Trophoblast cell (in vitro differentiated cells and primary cell): ENCODE measurements at regions not wholly inside any gene's neighbourhood (a gene's known extent, or its start where the extent isn't known, plus 50 kb on each side); places are given as distances from the start of the nearest gene placed in this dataset.

Experiments used
- DNase-seq, 2 donors: peaks; one replicate each; pipeline ENCODE4 v3.0.0-alpha.2; 2016
- H2AFZ ChIP-seq: 2 replicates; pipeline ENCODE4 v1.6.1; 2013; ENCODE audit warnings: low read length, moderate library complexity, mild to moderate bottlenecking; ENCODE audit not compliant: insufficient read depth, poor library complexity
- H2AK5ac ChIP-seq: 2 replicates; pipeline ENCODE4 v1.6.1; 2013; ENCODE audit warnings: mild to moderate bottlenecking, low read length
- H2BK120ac ChIP-seq: 2 replicates; pipeline ENCODE4 v1.6.1; 2013; ENCODE audit warnings: low read length, mild to moderate bottlenecking, moderate library complexity; ENCODE audit not compliant: insufficient read depth, poor library complexity
- H2BK12ac ChIP-seq: 2 replicates; pipeline ENCODE4 v1.6.1; 2013; ENCODE audit warnings: mild to moderate bottlenecking, low read length, moderate library complexity
- H2BK5ac ChIP-seq: 2 replicates; pipeline ENCODE4 v1.6.1; 2013; ENCODE audit warnings: low read length, low read depth, moderate library complexity, mild to moderate bottlenecking; ENCODE audit not compliant: poor library complexity
- H3K14ac ChIP-seq: 2 replicates; pipeline ENCODE4 v1.6.1; 2013; ENCODE audit warnings: mild to moderate bottlenecking, low read length
- H3K18ac ChIP-seq: 2 replicates; pipeline ENCODE4 v1.6.1; 2013; ENCODE audit warnings: mild to moderate bottlenecking, low read length
- H3K23ac ChIP-seq: 2 replicates; pipeline ENCODE4 v1.6.1; 2013; ENCODE audit warnings: low read length
- H3K27ac ChIP-seq: 2 replicates; pipeline ENCODE4 v1.5.1; 2013; ENCODE audit warnings: low read depth, mild to moderate bottlenecking, inconsistent platforms, low read length, moderate library complexity
- H3K27me3 ChIP-seq: 2 replicates; pipeline ENCODE4 v1.6.1; 2013; ENCODE audit warnings: inconsistent platforms, mild to moderate bottlenecking, low read length, moderate library complexity; ENCODE audit not compliant: insufficient read depth
- H3K36me3 ChIP-seq, 2 experiments: 1 replicate in 1 of 2; 2 replicates in 1 of 2; pipeline ENCODE4 v1.6.1; 2013; ENCODE audit warnings: low read length in 2 of 2, mild to moderate bottlenecking in 2 of 2, moderate library complexity in 1 of 2; ENCODE audit not compliant: insufficient read depth in 2 of 2, control insufficient read depth in 1 of 2
- H3K4ac ChIP-seq: 2 replicates; pipeline ENCODE4 v1.6.1; 2013; ENCODE audit warnings: low read depth, mild to moderate bottlenecking, low read length, moderate library complexity
- H3K4me1 ChIP-seq, 2 experiments: 1 replicate in 1 of 2; 2 replicates in 1 of 2; pipeline ENCODE4 v1.6.1; 2013; ENCODE audit warnings: low read length in 2 of 2, mild to moderate bottlenecking in 2 of 2, moderate library complexity in 1 of 2; ENCODE audit not compliant: insufficient read depth in 2 of 2, control insufficient read depth in 1 of 2
- H3K4me2 ChIP-seq: 2 replicates; pipeline ENCODE4 v1.6.1; 2013; ENCODE audit warnings: inconsistent platforms, mild to moderate bottlenecking, low read length, moderate library complexity
- H3K4me3 ChIP-seq: 2 replicates; pipeline ENCODE4 v1.5.1; 2013; ENCODE audit warnings: mild to moderate bottlenecking, low read depth, low read length, inconsistent platforms
- H3K79me1 ChIP-seq: one replicate; pipeline ENCODE4 v1.6.1; 2013; ENCODE audit warnings: low read length
- H3K79me2 ChIP-seq: 2 replicates; pipeline ENCODE4 v1.6.1; 2013; ENCODE audit warnings: low read length, mild to moderate bottlenecking; ENCODE audit not compliant: control insufficient read depth, insufficient read depth, poor library complexity
- H3K9ac ChIP-seq: 2 replicates; pipeline ENCODE4 v1.6.1; 2013; ENCODE audit warnings: mild to moderate bottlenecking, low read length
- H3K9me3 ChIP-seq: 2 replicates; pipeline ENCODE4 v1.6.1; 2013; ENCODE audit warnings: low read depth, mild to moderate bottlenecking, control low read depth, inconsistent platforms, low read length; ENCODE audit not compliant: insufficient read depth
- H4K12ac ChIP-seq: 2 replicates; pipeline ENCODE4 v1.6.1; 2013; ENCODE audit warnings: low read depth, mild to moderate bottlenecking, low read length, moderate library complexity
- H4K8ac ChIP-seq: 2 replicates; pipeline ENCODE4 v1.6.1; 2013; ENCODE audit warnings: low read depth, mild to moderate bottlenecking, low read length, moderate library complexity
- H4K91ac ChIP-seq: one replicate; pipeline ENCODE4 v1.6.1; 2013; ENCODE audit warnings: low read depth, mild to moderate bottlenecking, low read length, moderate library complexity
- WGBS: extraction: QIAGEN DNeasy Blood & Tissue Kit; methylation state at CpG from one replicate; pipeline ENCODE4 v1.1.7; 2013; ENCODE audit warnings: missing lambda C conversion rate; ENCODE audit not compliant: insufficient read length, insufficient coverage; ENCODE audit errors: extremely low coverage; 5-methylcytosine and 5-hydroxymethylcytosine counted together

GRCh38 chr1:30173560-30173959 lies 549.8 kb downstream of the MATN1 start:
- Histone ChIP-seq H4K8ac (no peak overlapping the region), H3K23ac (no peak overlapping the region), H2AFZ (no peak overlapping the region), H4K12ac (no peak overlapping the region), H3K4ac (no peak overlapping the region), H3K9ac (no peak overlapping the region), H4K91ac (no peak overlapping the region), H3K27ac (no peak overlapping the region), H2BK5ac (no peak overlapping the region), H3K4me1 (no peaks in the 10 kb centered on the region), H3K36me3 (no peaks in the 10 kb centered on the region), H3K79me1 (no peaks in the 10 kb centered on the region), H2BK120ac (no peak overlapping the region), H3K4me2 (no peak overlapping the region), H2AK5ac (no peak overlapping the region), H3K79me2 (no peaks in the 10 kb centered on the region), H3K4me3 (no peak overlapping the region), H3K27me3 (no peaks in the 10 kb centered on the region), H2BK12ac (no peak overlapping the region), H3K9me3 (no peaks in the 10 kb centered on the region), H3K18ac (no peak overlapping the region), H3K14ac (no peak overlapping the region)
- no CpG with 5 or more reads among the region's 2 CpGs for WGBS
- DNase-seq = no peak

DNA sequence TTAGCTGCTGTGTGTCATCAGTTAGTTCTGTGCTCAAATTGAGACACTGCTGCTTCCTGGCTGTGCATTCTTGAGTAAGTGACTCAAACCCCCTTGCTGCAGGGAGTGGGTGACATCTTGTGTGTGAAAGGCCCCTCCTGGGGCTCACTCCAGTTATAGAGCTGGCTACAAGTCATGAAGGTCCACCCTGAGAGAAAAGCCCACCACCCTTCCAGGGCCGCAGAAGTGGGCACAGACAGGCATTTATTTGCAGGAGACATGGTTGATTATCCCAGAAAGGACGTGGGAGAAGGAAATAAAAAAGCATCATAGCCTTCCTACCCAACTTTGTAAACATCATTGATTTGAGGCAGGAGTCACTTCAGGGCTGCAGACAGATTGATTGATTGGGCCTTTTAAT lies 550.6 kb downstream of the MATN1 start:
- Histone ChIP-seq H3K4ac (no peak overlapping the region), H2BK120ac (no peak overlapping the region), H4K8ac (no peak overlapping the region), H3K27me3 (no peaks in the 10 kb centered on the region), H3K79me1 (no peaks in the 10 kb centered on the region), H3K23ac (no peak overlapping the region), H2BK5ac (no peak overlapping the region), H3K4me2 (no peak overlapping the region), H3K9me3 (no peaks in the 10 kb centered on the region), H3K36me3 (no peaks in the 10 kb centered on the region), H4K91ac (no peak overlapping the region), H3K18ac (no peak overlapping the region), H3K4me1 (no peaks in the 10 kb centered on the region), H4K12ac (no peak overlapping the region), H3K14ac (no peak overlapping the region), H2AK5ac (no peak overlapping the region), H3K27ac (no peak overlapping the region), H2AFZ (no peak overlapping the region), H2BK12ac (no peak overlapping the region), H3K4me3 (no peak overlapping the region), H3K79me2 (no peaks in the 10 kb centered on the region), H3K9ac (no peak overlapping the region)
- no peak for DNase-seq
- no CpG with 5 or more reads among the region's 2 CpGs for WGBS

DNA sequence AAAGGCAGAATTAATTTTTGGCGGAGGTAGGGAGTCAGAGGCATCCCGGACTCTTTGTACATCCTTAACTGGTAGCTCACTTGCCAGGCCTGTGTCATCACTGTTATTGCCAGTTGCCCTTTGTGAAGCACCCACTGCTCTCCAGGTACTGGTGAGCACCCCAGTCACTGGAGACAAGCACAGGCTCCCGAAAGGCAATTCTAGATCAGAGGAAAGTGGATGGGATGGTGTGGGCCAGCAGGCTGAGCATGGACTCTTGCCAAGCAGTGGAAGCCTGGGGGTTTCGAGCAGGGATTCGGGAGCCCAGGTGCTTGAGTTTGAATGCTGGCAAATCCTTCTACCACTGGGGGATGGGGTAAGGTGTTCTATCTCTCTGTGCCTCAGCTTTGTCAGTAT lies 551.1 kb downstream of the MATN1 start:
- Histone ChIP-seq H3K36me3 (no peaks in the 10 kb centered on the region), H3K9me3 (no peaks in the 10 kb centered on the region), H3K4me1 (no peaks in the 10 kb centered on the region), H2BK5ac (no peak overlapping the region), H2BK12ac (no peak overlapping the region), H3K23ac (no peak overlapping the region), H3K79me1 (no peaks in the 10 kb centered on the region), H3K4ac (no peak overlapping the region), H2BK120ac (no peak overlapping the region), H3K4me2 (no peak overlapping the region), H2AK5ac (no peak overlapping the region), H3K79me2 (no peaks in the 10 kb centered on the region), H4K12ac (no peak overlapping the region), H2AFZ (no peak overlapping the region), H3K27me3 (no peaks in the 10 kb centered on the region), H3K4me3 (no peak overlapping the region), H4K8ac (no peak overlapping the region), H3K18ac (no peak overlapping the region), H3K14ac (no peak overlapping the region), H3K9ac (no peak overlapping the region), H3K27ac (no peak overlapping the region), H4K91ac (no peak overlapping the region)
- WGBS = no CpG with 5 or more reads among the region's 5 CpGs
- no peak for DNase-seq

DNA sequence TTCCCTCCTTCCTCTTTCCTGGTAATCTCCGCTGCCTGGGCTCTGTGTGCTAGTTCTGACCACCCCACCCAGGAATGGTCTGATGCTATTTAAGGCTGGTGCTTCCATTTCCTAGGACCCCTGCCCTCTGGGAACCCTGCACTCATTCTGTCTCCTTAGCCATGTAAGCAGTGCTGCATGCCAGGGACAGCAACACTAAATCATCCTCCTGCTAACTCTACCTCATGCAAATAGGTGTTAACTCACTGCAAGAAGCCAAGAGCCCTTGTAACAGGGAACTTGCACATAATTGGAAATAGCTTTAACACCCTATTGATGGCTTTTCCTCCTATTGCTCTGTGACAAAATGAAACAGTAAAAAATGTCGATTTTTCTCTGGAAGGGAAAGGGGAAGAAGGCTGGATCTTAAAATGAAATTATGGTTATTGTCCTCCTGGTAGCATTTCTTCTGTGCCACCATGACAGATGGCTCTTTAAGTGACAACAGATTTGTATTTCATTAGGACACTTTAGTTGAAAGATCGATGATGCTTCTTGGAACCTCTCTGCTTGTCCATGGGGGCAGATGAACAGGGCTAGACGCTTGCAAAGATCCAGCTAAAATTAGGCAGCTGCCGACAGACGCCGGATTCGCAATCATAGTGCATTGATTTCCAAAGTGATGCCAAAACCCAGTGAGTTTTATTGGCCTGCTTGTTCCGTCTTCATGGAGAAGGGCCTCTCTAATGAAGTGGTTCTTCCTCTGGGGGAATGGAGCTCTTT lies 551.7 kb downstream of the MATN1 start:
- Histone ChIP-seq H3K9me3 (no peaks in the 10 kb centered on the region), H3K14ac (no peak overlapping the region), H3K4me2 (no peak overlapping the region), H3K79me2 (no peaks in the 10 kb centered on the region), H2AK5ac (no peak overlapping the region), H3K4me1 (no peaks in the 10 kb centered on the region), H3K18ac (no peak overlapping the region), H4K91ac (no peak overlapping the region), H3K27ac (no peak overlapping the region), H2AFZ (no peak overlapping the region), H3K4me3 (no peak overlapping the region), H4K8ac (no peak overlapping the region), H2BK120ac (no peak overlapping the region), H3K27me3 (no peaks in the 10 kb centered on the region), H2BK12ac (no peak overlapping the region), H3K23ac (no peak overlapping the region), H2BK5ac (no peak overlapping the region), H4K12ac (no peak overlapping the region), H3K9ac (no peak overlapping the region), H3K36me3 (no peaks in the 10 kb centered on the region), H3K4ac (no peak overlapping the region), H3K79me1 (no peaks in the 10 kb centered on the region)
- DNase-seq = no peak
- WGBS = no CpG with 5 or more reads among the region's 9 CpGs
